ENCODE measurements at regions not wholly inside any gene's neighbourhood (a gene's known extent, or its start where the extent isn't known, plus 50 kb on each side); places are given as distances from the start of the nearest gene placed in this dataset.

DNA sequence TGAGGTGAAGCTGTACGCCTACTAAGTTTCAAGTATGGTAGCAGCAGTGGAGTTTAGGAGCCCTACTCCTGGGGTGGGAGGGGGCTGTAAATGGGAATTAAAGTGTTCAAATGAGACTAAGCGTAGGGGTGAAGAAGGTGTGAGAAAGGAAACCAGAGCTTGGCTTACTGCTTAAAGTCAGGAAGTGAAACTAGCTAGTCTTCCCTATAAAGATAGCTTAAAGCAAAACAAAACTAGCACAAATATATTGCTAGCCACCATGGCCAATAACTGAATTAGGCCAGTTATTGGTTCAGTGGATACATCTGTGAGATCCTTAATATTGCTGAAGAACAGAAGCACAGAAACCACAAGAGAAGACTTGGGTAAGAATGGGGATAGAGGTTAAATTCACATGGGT lies 492.2 kb upstream of the PKN2 start:
- TF ChIP-seq, protein P1, sequence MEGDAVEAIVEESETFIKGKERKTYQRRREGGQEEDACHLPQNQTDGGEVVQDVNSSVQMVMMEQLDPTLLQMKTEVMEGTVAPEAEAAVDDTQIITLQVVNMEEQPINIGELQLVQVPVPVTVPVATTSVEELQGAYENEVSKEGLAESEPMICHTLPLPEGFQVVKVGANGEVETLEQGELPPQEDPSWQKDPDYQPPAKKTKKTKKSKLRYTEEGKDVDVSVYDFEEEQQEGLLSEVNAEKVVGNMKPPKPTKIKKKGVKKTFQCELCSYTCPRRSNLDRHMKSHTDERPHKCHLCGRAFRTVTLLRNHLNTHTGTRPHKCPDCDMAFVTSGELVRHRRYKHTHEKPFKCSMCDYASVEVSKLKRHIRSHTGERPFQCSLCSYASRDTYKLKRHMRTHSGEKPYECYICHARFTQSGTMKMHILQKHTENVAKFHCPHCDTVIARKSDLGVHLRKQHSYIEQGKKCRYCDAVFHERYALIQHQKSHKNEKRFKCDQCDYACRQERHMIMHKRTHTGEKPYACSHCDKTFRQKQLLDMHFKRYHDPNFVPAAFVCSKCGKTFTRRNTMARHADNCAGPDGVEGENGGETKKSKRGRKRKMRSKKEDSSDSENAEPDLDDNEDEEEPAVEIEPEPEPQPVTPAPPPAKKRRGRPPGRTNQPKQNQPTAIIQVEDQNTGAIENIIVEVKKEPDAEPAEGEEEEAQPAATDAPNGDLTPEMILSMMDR (IDR thresholded peaks at IDR 0.05), result no peak
- no peak for TF ChIP-seq POLR2A (IDR thresholded peaks at IDR 0.05)

Data from body of pancreas (tissue), 4 donors.